H9 (cell line): ENCODE measurements at regions not wholly inside any gene's neighbourhood (a gene's known extent, or its start where the extent isn't known, plus 50 kb on each side); places are given as distances from the start of the nearest gene placed in this dataset.

Source experiments
- DNase-seq: peaks from one replicate; pipeline ENCODE4 v3.0.0-alpha.2; 2017
- H2AFZ ChIP-seq: one replicate; pipeline ENCODE4 v1.6.1; 2013; ENCODE audit warnings: mild to moderate bottlenecking, low read length, control low read depth, moderate library complexity
- H2AK5ac ChIP-seq: 2 replicates; pipeline ENCODE4 v1.6.1; 2013; ENCODE audit warnings: low read length, control low read depth, mixed read lengths; ENCODE audit not compliant: insufficient read length
- H2BK120ac ChIP-seq: one replicate; pipeline ENCODE4 v1.6.1; 2013; ENCODE audit warnings: low read depth, mild to moderate bottlenecking, low read length, control low read depth, inconsistent platforms; ENCODE audit not compliant: poor library complexity, severe bottlenecking
- H2BK12ac ChIP-seq: 2 replicates; pipeline ENCODE4 v1.6.1; 2013; ENCODE audit warnings: low read length, control low read depth, mixed read lengths, low read depth; ENCODE audit not compliant: insufficient read length
- H2BK15ac ChIP-seq: 2 replicates; pipeline ENCODE4 v1.6.1; 2013; ENCODE audit warnings: low read depth, low read length, control low read depth
- H2BK20ac ChIP-seq: one replicate; pipeline ENCODE4 v1.6.1; 2013; ENCODE audit warnings: low read depth, mild to moderate bottlenecking, low read length, control low read depth, inconsistent platforms; ENCODE audit not compliant: poor library complexity, severe bottlenecking
- H2BK5ac ChIP-seq: 2 replicates; pipeline ENCODE4 v1.6.1; 2013; ENCODE audit warnings: low read length, control low read depth, mixed read lengths; ENCODE audit not compliant: insufficient read length
- H3K14ac ChIP-seq: 2 replicates; pipeline ENCODE4 v1.6.1; 2013; ENCODE audit warnings: low read length, control low read depth; ENCODE audit not compliant: insufficient read depth
- H3K18ac ChIP-seq: 2 replicates; pipeline ENCODE4 v1.6.1; 2013; ENCODE audit warnings: low read depth, mild to moderate bottlenecking, mixed read lengths, low read length, control low read depth; ENCODE audit not compliant: insufficient read length
- H3K23ac ChIP-seq: 2 replicates; pipeline ENCODE4 v1.6.1; 2013; ENCODE audit warnings: low read length, control low read depth, mixed read lengths, low read depth; ENCODE audit not compliant: insufficient read length
- H3K23me2 ChIP-seq: 2 replicates; pipeline ENCODE4 v1.6.1; 2013; ENCODE audit warnings: low read depth, mild to moderate bottlenecking, mixed read lengths, low read length, control low read depth; ENCODE audit not compliant: insufficient read length, poor library complexity, severe bottlenecking
- H3K27ac ChIP-seq: 2 replicates; pipeline ENCODE4 v1.5.1; 2013; ENCODE audit warnings: low read length, control low read depth, mixed read lengths, low read depth; ENCODE audit not compliant: insufficient read length
- H3K27me3 ChIP-seq: 2 replicates; pipeline ENCODE4 v1.6.1; 2013; ENCODE audit warnings: low read length, control low read depth, inconsistent platforms; ENCODE audit not compliant: insufficient read depth
- H3K4ac ChIP-seq: 2 replicates; pipeline ENCODE4 v1.6.1; 2013; ENCODE audit warnings: low read depth, mild to moderate bottlenecking, control low read depth, inconsistent platforms, low read length, moderate library complexity
- H3K4me1 ChIP-seq: 2 replicates; pipeline ENCODE4 v1.6.1; 2013; ENCODE audit warnings: low read length, control low read depth, inconsistent platforms; ENCODE audit not compliant: insufficient read depth
- H3K4me2 ChIP-seq: 2 replicates; pipeline ENCODE4 v1.6.1; 2013; ENCODE audit warnings: low read length, control low read depth, mixed read lengths; ENCODE audit not compliant: insufficient read length, insufficient read depth
- H3K56ac ChIP-seq: 2 replicates; pipeline ENCODE4 v1.6.1; 2013; ENCODE audit warnings: low read depth, mild to moderate bottlenecking, mixed read lengths, low read length, control low read depth; ENCODE audit not compliant: insufficient read length
- H3K79me1 ChIP-seq: 2 replicates; pipeline ENCODE4 v1.6.1; 2013; ENCODE audit warnings: low read depth, mild to moderate bottlenecking, moderate library complexity, low read length, control low read depth, inconsistent platforms; ENCODE audit not compliant: insufficient read depth, poor library complexity, severe bottlenecking
- H3K79me2 ChIP-seq: 2 replicates; pipeline ENCODE4 v1.6.1; 2013; ENCODE audit warnings: low read length, control low read depth, inconsistent platforms; ENCODE audit not compliant: insufficient read depth
- H3K9ac ChIP-seq: 2 replicates; pipeline ENCODE4 v1.6.1; 2013; ENCODE audit warnings: low read length, control low read depth, mixed read lengths; ENCODE audit not compliant: insufficient read length; ENCODE audit errors: extremely low read depth
- H3K9me3 ChIP-seq: one replicate; pipeline ENCODE4 v1.6.1; 2013; ENCODE audit warnings: low read depth, low read length, inconsistent platforms; ENCODE audit not compliant: control insufficient read depth
- H3T11ph ChIP-seq: one replicate; pipeline ENCODE4 v1.6.1; 2013; ENCODE audit warnings: mild to moderate bottlenecking, low read length, control low read depth, inconsistent platforms
- H4K20me1 ChIP-seq: one replicate; pipeline ENCODE4 v1.6.1; 2013; ENCODE audit not compliant: control insufficient read depth, insufficient read length, insufficient read depth
- H4K5ac ChIP-seq: 2 replicates; pipeline ENCODE4 v1.6.1; 2013; ENCODE audit warnings: low read depth, mild to moderate bottlenecking, mixed read lengths, low read length, control low read depth; ENCODE audit not compliant: insufficient read length
- H4K8ac ChIP-seq: replicated peaks from 2 replicates; pipeline ENCODE4 v1.6.1; 2013; ENCODE audit warnings: low read length, control low read depth, mixed read lengths, low read depth; ENCODE audit not compliant: insufficient read length
- H4K91ac ChIP-seq: 2 replicates; pipeline ENCODE4 v1.6.1; 2013; ENCODE audit warnings: low read depth, mild to moderate bottlenecking, moderate library complexity, mixed read lengths, low read length, control low read depth; ENCODE audit not compliant: insufficient read length
- H3K27ac Mint-ChIP-seq, 3 experiments: 2 replicates in 2 of 3; 3 replicates in 1 of 3; pipeline ENCODE4 v1.8.0; 2020 to 2021; ENCODE audit warnings: mixed read lengths in 3 of 3, mild to moderate bottlenecking in 1 of 3, moderate library complexity in 1 of 3
- H3K27me3 Mint-ChIP-seq: 2 replicates; pipeline ENCODE4 v1.8.0; 2021; ENCODE audit warnings: low read depth, mild to moderate bottlenecking, moderate library complexity, mixed read lengths
- H3K36me3 Mint-ChIP-seq, 3 experiments: 2 replicates in 2 of 3; 3 replicates in 1 of 3; pipeline ENCODE4 v1.8.0; 2020 to 2021; ENCODE audit warnings: low read depth in 3 of 3, mixed read lengths in 3 of 3; ENCODE audit not compliant: insufficient read depth in 1 of 3
- H3K4me1 Mint-ChIP-seq, 2 experiments: 2 replicates each; pipeline ENCODE4 v1.8.0; 2020; ENCODE audit warnings: mixed read lengths in 2 of 2
- H3K4me3 Mint-ChIP-seq, 2 experiments: 2 replicates in 1 of 2; 3 replicates in 1 of 2; pipeline ENCODE4 v1.8.0; 2020 to 2021; ENCODE audit warnings: mild to moderate bottlenecking in 2 of 2, mixed read lengths in 2 of 2, moderate library complexity in 1 of 2
- H3K9me3 Mint-ChIP-seq, 2 experiments: 2 replicates in 1 of 2; 3 replicates in 1 of 2; pipeline ENCODE4 v1.8.0; 2020; ENCODE audit warnings: mild to moderate bottlenecking in 2 of 2, mixed read lengths in 2 of 2, moderate library complexity in 1 of 2
- CTCF ChIP-seq: fragments of 200-600 bp; sonication (generic); conservative IDR thresholded peaks from 3 replicates; pipeline ENCODE4 v1.8.0; 2021; ENCODE audit warnings: antibody characterized with exemption, mild to moderate bottlenecking
- WGBS: extraction: QIAGEN DNeasy Blood & Tissue Kit; methylation state at CpG from one replicate; pipeline ENCODE4 v1.1.7; 2013; ENCODE audit warnings: missing lambda C conversion rate, low lambda C conversion rate, mixed read lengths; ENCODE audit not compliant: insufficient read length; ENCODE audit errors: extremely low coverage; 5-methylcytosine and 5-hydroxymethylcytosine counted together

GRCh38 chr19:29404015-29404414 is 121.8 kb upstream of the VSTM2B start:
- Histone ChIP-seq H2BK5ac (no peak overlapping the region), H3K4me1 (no peaks in the 10 kb centered on the region), H2BK120ac (no peak overlapping the region), H2BK12ac (no peak overlapping the region), H2AFZ (no peak overlapping the region), H4K91ac (no peak overlapping the region), H3K18ac (no peak overlapping the region), H2BK20ac (no peak overlapping the region), H3K14ac (no peak overlapping the region; the same call in 1 of the 2 replicates), H3K56ac (no peak overlapping the region), H2AK5ac (no peak overlapping the region), H3K79me2 (no peaks in the 10 kb centered on the region), H4K5ac (no peak overlapping the region), H3K9ac (no peak overlapping the region), H4K20me1 (no peaks in the 10 kb centered on the region), H3K23me2 (no peaks in the 10 kb centered on the region), H3K9me3 (no peaks in the 10 kb centered on the region), H3K79me1 (no peaks in the 10 kb centered on the region), H3T11ph (no peak overlapping the region), H3K4me2 (no peak overlapping the region), H3K23ac (no peak overlapping the region), H3K4ac (no peak overlapping the region), H3K27ac (no peak overlapping the region), H2BK15ac (no peak overlapping the region), H3K27me3 (no peaks in the 10 kb centered on the region), H4K8ac (no peak overlapping the region)
- TF ChIP-seq CTCF, result no peak
- H3K36me3 Mint-ChIP-seq, result no peaks in the 10 kb centered on the region
- peaks cover 13% of the 10 kb centered on the region for H3K27me3 Mint-ChIP-seq
- H3K9me3 Mint-ChIP-seq, result no peaks in the 10 kb centered on the region
- peaks cover 14 to 28% of the 10 kb centered on the region in 2 experiments for H3K4me1 Mint-ChIP-seq
- no peak for DNase-seq
- WGBS, result no CpG with 5 or more reads among the region's 8 CpGs
- peak overlapping the region in 1 of 3 experiments; percentile 59; a peak in 1 of 7 replicates for H3K27ac Mint-ChIP-seq
- H3K4me3 Mint-ChIP-seq, result no peak overlapping the region
